Jurkat, Clone E6-1 (cell line): ENCODE measurements at regions not wholly inside any gene's neighbourhood (a gene's known extent, or its start where the extent isn't known, plus 50 kb on each side); places are given as distances from the start of the nearest gene placed in this dataset.

Experiments
- DNase-seq: peaks from one replicate; pipeline ENCODE4 v3.0.0-alpha.2; 2011; ENCODE audit warnings: low read depth, low spot score
- H3K4me3 ChIP-seq: 2 replicates; pipeline ENCODE4 v1.5.1; 2011; ENCODE audit warnings: mild to moderate bottlenecking, low read length, control low read depth, moderate library complexity

DNA sequence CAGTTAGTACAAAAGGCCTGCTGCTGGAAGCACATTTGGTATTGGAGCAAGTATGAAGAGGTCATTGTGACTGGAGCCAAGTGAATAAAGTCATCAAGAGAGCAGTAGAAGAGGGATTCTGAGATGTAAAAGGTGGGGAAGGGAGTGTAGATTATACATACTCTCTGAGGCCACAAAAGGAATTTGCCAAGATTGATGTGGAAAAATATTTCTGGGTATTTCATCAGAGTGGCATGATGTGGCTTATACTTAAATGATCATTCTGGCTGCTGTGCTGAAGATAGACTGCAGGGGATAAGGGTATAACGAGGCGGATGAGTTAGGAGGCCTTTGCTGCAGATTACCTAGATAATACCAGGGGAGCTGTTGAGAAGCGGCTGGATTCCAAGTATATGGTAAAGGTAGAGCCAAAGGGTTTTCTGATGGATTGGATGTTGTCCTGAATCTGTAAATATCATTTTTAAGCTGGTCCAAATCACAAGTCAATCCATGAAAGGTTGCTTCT, 231.8 kb upstream of the AGA start:
- H3K4me3 ChIP-seq = no peak overlapping the region
- DNase-seq = no peak

DNA sequence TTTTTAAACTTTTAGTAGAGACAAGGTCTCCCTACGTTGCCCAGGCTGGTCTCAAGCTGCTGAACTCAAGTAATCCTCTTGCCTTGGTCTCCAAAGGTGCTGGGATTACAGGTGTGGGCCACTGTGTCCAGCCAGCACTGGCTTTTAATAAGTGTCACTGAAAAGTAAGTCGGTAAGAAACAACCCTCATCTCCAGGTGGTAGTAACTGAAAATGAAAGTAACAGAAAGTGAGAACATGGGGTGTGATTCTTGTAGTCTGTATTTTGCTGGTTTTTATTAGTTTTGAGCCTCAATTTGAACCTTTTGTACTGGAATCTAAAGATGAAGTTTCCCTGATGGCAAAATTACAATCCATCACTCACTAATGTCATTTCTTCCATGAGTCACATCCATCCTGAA, 238.1 kb upstream of the AGA start:
- no peak for DNase-seq
- no peak overlapping the region for H3K4me3 ChIP-seq

DNA sequence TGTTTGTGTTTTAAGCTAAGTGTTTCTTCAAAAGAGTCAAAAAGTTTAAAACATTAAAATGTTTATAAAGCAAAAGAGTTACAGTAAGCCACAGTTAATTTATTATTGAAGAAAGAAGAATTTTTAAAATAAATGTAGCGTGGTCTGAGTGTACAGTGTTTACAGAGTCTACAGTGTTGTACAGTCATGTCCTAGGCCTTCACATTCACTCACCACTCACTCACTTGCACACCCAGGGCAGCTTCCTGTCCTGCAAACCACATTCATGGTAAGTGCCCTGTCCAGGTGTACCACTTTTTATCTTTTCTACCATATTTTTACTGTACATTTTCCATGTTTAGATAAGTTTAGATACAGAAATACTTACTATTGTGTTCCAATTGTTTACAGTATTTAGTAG, 239.7 kb upstream of the AGA start:
- H3K4me3 ChIP-seq = no peak overlapping the region
- no peak for DNase-seq

DNA sequence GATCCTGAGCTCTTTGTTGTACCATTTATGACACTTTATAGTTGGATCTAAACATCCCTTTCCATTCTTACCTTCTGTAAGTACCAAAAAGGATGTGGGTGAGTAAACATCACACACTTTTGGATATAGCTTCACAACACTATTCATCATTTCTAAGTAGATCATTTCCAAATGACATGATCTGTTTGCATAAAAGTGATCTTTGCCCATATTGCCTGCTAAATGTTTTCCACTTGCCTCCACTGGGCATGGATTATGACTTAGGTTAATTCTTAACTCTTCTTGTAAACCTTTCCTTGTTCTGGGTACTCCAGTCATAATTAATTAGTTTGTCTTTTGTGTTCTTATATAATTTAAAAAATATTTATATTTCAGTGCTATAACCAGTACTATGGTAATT, 244.9 kb upstream of the AGA start:
- DNase-seq = no peak
- H3K4me3 ChIP-seq = no peak overlapping the region

DNA sequence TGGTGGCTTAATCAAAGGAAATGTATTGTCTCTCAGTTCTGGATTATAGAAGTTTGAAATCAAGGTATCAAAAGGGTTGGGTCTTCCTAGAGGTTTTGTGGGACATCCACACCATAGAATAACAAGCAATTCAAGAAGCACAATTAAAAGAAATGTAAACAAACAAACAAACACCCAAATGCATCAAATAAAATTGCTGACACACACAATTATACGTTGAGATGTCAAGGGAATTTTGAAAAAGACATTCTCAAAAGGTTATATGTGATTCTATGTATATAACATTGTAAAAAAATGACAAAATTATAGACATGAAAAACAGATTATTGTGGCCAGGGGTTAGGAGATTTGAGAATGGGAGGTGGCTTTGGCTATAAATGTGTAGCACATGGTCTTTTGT, 250.7 kb upstream of the AGA start:
- no peak overlapping the region for H3K4me3 ChIP-seq
- no peak for DNase-seq

DNA sequence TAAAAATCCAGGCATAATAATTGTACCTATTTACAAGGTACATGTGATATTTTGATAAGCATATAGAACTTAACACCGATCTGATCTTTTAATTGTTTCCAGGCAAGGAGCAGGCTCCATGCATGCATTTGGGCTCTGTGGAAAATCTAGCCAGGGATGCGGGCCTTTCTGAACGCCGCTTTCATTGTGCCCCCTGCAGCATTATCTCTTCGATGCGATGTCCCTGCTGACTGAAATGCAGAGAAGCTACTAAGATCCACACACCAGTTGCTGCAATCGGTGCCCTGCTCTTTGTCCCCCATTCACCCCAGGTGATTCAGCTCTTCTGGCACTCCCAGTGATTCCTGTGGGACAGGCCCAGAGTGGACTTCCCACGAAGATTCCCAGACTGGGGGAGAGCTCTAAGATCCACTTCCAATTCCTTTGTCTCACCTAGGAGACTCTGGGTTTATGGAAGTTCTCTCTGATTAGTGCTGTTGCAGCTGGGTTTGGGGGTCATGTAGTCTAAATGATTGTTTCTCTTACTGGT, 254.3 kb upstream of the AGA start:
- DNase-seq = no peak
- H3K4me3 ChIP-seq = no peak overlapping the region

DNA sequence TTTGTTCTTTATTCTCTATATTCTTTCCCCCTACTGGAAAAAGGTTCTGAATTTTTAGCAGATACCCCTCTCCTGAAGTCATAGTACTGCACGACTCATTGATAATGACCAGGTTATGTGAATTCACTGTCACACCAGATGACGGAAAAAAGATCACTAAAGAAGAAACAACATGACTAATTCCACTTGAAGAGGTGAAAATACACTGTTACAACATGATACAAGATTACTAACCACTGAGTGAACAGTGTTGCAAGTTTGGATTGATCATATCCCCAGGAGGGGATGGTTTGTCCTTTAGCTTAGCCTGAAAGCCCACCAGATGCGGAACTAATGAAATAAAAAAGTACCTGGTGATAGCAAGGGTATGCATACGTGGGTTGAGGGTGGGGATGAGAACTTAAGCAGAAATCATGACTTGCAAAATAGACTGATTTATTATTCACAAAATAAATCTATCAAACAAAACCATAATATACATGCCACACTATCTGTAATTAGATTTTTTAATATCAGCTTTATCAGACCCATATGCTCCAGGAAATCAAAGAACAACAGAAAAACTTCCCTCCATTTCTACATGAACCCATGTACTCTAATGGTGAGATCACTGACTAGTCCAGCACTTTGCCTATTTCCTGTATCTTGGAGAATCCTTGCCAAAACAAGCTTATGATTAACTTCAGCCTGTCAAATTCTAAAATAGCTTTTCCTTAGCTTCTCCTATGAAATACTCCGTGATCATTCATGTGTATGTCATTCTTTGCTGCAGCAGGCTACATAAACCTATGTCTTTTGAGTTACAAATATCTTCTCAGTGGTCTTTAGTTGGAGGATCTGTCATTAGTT, 257.4 kb upstream of the AGA start:
- DNase-seq = no peak
- no peak overlapping the region for H3K4me3 ChIP-seq

DNA sequence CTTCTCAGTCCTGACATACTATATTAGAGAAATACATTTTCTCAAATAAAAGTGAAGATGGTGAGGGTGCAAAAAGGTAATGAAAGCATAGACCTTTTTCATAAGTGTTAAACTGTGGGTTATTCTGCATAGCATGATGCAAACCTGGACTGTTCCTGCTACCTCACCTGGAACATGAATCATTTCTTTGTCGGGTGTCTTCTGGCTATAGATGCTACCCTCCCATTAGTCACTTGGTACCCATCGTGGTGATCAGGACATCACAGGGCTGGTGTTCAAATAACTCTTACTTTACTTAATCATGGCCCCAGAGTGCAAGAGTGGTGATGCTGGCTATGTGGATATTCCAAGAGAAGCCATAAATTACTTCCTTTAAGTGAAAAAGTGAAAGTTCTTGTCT, 264.7 kb upstream of the AGA start:
- DNase-seq = no peak
- no peak overlapping the region for H3K4me3 ChIP-seq

DNA sequence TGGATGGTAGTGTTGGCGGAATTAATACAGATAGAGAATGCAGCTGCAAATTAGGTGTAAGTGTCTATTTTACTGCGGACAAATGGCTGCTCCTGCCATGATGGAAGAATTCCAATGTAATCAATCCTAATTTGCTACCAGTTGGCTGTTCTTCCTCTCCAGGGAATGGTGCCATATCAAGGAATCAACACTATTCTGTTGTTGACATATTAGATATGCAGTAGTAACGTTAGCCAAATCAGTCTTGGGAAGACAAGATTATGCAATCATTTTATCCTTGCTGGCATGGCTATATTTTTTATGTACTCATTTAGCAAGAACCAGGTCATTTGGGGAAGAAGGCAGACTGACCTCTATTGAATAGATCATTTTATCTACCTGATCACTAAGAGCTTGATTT, 271.2 kb upstream of the AGA start:
- DNase-seq = no peak

DNA sequence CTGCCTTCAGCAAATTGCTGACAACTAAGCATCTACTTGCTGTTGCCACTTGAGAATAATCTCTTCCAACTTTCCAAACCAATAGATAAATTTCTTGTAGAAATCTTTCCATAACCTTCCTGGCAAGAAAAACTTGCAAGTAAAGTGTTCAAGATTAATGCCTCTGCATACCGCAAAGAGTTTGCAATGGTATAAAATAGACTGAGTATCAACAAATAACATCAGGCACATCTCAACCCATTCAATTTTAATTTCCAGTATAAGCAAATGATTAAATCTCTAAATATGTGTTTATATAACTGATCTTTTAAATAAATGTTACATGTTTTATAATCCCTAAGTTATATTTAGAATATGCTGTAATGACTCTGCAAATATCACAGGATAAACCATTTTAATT, 275.2 kb upstream of the AGA start:
- DNase-seq = no peak
- H3K4me3 ChIP-seq = no peak overlapping the region

More for the DNA sequence above, 271.2 kb upstream of the AGA start:
- H3K4me3 ChIP-seq = no peak overlapping the region

DNA sequence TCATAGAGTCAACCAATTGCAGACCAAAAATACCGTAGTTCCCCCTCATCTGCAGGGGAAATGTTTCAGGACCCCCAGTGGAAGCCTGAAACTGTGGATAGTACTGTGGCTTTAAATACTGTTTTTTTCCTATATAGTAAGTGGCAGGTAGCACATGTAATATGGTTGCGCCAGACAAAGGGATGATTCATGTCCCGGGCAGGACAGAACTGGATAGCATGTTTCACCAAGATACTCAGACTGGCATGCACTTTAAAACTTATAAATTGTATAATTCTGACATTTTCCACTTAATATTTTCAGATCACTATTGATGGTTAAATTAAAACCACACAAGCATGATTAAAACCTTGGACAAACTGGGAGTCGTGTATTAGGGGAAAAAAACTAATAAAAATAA, 276.3 kb upstream of the AGA start:
- H3K4me3 ChIP-seq = no peak overlapping the region
- no peak for DNase-seq

DNA sequence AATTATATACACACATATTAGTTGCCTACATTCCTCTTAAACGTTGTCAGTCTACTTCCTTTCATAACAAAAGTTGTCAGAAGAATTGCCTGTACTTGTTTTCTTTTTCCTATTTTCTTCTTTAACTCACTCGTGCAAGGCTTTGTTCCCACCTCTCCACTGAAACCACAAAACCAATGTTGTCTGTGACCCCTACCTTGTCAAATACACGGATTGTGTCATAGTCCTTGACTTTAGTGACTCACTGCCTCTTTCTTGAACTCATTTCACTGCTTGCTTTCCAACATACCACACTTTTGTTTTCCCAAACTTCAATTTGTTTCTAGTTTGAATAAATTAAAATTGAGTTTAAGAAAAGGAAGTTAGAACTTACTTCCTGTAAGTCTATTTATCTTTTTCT, 283.9 kb upstream of the AGA start:
- no peak for DNase-seq

DNA sequence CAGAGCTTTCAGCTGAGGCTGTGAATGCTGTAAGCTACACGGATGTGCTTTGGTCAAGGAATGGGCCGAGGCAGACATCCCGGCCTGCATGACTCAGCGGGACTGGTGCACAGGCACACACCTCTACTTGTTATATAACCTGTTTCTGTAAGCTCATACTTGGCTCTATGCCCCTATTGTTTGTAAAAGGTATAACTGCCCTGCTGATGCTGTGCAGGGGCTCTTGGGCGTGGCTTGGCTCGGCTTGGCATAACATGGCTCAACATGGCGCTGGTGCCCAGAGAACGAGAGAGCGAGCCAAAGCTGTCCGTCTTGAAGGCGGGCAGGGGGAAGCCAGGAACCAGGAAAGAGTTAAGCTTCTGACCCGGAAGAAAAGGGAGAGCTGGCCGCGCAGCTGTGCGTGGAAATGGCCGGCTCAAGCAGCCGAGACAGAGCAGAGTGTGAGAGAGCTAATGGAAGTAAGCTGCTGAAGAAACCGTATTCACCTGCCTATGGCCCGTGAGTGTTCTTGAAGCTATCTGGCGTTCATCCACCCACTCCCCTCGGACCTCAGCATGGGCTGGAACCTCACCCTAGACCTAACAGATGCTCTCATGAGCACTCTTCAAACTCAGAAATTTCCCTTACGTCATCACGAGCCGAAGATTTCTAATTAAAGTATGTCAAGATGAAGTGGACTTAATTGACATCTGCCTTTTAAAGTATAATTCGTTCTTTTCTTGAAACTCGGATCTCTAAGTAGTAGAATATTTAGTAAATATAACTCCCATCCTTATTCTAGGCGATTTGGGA, 286.3 kb upstream of the AGA start:
- DNase-seq = no peak
- no peak overlapping the region for H3K4me3 ChIP-seq

More for the DNA sequence above, 283.9 kb upstream of the AGA start:
- H3K4me3 ChIP-seq = no peak overlapping the region

DNA sequence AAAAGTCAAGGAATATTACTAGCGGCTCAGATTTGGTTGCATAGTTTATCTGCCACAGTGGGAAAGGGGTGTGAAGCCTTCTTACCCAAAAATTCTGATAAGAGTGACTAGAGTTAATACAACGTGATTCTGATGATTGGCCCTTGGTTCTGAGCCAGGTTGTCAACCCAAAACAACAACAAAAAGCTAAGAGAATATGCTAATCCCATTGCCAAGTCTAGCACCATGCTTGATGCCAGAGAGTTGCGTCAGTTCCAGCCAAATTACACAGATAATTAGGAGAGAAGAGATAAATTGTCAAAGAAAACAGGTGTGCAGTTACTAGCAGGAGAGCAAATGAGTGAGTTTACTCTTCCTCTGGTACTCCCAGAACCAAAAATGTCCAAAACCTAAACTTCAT, 287.4 kb upstream of the AGA start:
- H3K4me3 ChIP-seq = no peak overlapping the region
- no peak for DNase-seq

DNA sequence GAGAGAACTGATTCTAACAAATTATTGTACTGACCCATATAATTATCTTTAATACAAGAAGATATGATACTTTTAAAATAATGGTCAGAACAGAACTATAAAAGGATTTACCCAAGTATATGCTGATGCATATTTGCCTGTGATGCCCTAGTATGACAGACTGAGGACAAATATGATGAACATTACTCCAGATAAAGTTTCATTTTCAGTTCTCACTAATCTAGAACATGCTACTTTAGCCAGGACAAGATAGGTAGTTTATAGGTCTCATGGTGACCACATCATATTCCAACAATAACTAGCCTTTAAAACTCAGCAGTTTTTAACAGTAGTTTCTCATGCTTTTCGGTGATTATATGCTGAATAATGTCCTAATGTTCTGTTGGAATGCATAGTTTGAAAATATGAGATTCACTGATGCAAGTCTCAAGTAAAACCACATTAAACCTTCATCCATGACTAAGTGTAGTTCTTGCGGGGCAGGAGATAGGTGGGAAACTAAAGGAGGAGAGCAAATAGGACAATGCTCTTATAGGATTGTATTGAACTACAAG, 295.2 kb upstream of the AGA start:
- no peak overlapping the region for H3K4me3 ChIP-seq

DNA sequence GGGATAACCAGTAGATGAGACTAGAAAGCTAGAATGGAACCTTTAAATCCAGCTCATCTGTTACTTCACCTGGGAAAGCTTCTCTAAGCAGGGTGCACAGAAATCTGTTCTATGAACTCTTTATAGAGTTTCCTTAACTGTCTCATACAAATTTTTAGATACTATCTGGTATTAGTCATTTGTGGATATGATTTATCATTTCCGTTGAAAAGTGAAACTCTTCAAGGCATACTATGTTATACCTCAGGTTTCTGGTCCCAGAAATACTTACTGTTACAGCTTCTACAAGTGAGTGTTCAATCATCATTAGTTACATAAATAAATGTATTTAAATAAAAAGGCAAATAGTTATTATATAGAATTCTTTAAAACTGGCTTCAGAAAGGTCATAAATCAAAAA, 298.3 kb upstream of the AGA start:
- DNase-seq = no peak
- no peak overlapping the region for H3K4me3 ChIP-seq

More for the DNA sequence above, 295.2 kb upstream of the AGA start:
- DNase-seq = no peak

DNA sequence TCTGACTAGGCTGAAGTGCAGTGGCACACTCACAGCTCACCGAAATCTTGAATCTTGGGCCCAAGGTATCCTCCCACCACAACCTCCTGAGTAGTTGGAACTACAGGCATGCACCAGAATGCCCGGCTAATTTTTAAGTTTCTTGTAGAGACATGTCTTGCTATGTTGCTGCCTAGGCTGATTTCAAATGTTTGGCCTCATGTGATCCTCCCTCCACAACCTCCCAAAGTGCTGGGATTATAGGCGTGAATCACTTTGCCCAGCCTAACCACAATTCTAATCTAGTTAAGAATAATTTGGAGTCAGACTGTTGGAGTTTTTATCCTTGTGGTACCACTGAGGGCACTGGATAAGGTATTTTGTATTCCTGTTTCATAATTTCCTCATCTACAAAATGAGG, 317.5 kb upstream of the AGA start:
- no peak overlapping the region for H3K4me3 ChIP-seq
- DNase-seq = no peak

DNA sequence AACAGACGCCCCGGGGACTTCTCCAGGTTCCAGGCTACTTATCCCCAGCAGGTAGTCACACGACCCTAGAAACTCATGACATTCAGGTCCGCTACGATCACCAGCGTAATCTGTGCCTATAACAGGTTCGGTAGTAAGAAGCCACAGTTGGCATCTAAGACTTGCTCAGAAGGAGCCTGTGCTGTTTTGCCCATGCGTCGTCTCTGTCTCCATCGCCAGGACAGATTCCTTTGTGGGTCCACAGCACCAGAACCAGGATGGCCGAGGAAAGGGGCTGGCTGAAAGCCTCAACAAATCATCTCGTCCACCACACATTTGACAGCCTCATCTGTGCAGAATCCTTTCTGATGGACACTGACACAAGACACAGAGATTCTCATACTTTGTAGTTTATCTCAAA, 319.5 kb upstream of the AGA start:
- H3K4me3 ChIP-seq = no peak overlapping the region
- no peak for DNase-seq

DNA sequence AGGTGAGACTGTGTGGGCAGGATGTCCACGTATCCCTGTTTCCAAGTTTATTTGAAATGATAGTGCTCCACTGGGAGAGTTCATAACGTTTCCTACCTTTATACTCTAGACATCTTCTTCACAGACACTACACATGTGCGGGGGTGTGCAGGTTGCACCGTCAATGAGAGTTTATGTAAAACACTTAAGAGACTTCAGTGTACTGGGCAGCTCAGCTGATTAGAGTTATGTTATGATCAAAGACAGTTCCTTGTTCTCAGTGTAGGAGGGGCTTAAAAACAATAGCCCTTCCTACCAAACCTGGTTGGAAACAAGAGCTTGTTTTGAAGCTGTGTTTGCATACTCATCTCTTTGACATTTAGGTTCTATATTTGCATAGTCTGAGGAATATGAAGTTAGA, 326.9 kb upstream of the AGA start:
- no peak overlapping the region for H3K4me3 ChIP-seq
- DNase-seq = no peak

DNA sequence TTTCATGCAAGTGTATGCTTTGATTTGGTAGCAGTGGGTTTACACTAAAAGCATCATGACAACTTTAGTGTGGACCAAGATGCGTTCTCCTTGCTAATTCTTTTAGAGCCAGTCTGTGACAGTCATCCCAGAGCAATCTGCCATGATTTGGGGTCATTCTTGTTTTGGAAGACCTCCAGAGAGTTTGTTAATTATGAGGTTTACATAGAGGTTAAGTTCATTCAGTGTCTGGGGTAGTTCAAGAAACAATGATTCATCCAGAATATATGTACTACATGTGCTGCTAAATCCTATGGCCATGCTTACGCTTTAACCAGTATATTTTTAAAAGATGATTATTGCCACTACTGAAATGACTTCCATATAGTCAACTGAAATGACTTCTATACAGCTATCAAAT, 328.5 kb upstream of the AGA start:
- H3K4me3 ChIP-seq = no peak overlapping the region
- no peak for DNase-seq
